COLO668 (cell line): ENCODE measurements at regions not wholly inside any gene's neighbourhood (a gene's known extent, or its start where the extent isn't known, plus 50 kb on each side); places are given as distances from the start of the nearest gene placed in this dataset.
A peak's percentile ranks its signal among the peaks of the same experiment; 100 is the strongest.

Experiments
- DNase-seq: peaks from one replicate; lab custom pipeline; 2025; ENCODE audit not compliant: unreplicated experiment; lab: John Stamatoyannopoulos, UW

DNA sequence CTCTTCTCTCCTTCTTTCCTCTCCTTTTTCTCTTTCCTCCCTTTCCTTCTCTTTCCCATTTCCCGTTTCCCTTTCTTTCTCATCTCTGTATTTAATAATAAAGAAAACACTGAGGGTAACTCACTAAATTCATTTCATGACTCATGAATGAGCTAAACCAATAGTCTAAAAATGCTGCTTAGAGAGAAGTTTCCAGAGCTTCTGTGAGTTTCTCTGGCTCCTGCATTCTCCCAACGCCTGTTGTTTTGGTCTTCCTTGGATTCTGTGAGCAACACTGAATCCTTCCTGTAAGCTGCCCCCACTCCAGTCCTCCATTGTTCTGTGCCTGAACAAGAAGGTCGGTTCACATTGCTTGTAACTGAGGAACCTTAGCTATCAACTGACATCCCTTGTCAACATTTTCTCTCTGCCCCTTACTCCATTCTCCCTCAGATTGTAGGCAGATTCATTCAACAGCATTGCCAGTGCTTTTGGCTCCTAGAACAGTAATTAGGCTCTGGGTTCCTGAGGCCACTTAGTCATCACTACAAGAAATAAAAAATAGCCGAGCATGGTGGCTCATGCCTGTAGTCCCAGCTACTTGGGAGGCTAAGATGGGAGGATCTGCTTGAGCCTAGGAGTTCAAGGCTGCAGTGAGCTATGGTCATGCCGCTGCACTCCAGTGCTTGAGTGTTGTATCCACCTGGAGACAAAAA lies 237.7 kb upstream of the KLF4 start:
- no peak for DNase-seq

GRCh38 chr9:107723015-107723414 lies 233.4 kb upstream of the KLF4 start:
- no peak for DNase-seq

- DNase-seq, result no peak
Measured at GRCh38 chr9:107721705-107722245, 232.2 kb upstream of the KLF4 start.

GRCh38 chr9:107720501-107720900 lies 230.9 kb upstream of the KLF4 start:
- no peak for DNase-seq

DNA sequence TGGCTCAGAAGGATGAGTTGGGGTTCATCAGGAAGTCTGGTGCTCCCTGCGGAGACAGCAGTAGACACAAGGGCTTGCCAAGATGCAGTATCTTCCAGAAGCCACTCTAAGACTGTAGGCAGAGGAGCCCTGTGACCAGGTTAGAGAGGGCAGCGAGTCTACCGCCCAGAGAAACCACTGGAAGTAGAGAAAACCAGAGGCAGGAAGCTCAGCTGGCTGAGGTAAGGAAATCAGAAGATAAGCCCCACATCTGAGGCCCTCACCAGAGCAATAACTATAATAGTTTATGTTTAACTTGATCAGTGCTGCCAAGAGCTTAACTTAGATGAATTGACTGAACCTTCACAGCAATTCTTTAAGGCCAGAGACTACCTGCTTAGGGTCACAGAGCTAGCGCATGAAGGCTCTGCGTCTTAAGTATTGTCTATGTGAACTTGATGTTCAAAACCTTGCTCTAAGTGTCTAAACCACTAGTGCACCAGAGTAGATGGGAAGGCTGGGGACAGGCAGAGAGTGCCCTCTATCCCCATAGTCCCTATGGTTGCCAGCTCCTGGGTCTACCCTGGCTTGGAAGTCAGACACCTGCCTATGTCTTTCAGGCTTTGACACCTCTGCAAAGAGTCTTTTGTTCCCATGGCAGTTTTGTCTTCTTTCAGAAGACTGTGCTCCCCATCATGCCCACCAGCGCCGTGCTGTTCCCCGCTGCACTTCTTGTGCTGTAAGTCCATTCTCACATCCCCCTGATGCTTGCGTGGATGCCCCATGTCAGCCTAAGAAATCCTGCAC lies 228.2 kb upstream of the KLF4 start:
- DNase-seq, result no peak

DNA sequence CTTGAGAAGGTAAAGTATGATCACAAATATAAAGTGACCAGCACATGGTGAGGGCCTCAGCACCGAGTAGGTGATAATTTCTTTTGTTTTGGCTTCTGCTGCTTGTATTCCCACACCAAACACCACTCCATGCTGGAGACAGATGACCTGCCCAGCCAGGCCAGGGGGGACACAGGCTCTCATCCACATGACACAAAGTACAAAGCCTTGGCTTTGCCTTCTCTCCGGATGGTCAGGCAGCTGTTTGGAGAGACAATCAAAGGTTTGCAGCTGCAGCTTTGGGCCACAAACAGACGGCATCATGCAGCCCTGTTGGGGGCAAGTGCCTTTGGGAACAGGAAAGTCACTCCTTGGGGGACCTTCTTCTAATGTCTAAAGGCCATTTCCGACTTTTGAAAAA lies 226.2 kb upstream of the KLF4 start:
- DNase-seq, result no peak

DNA sequence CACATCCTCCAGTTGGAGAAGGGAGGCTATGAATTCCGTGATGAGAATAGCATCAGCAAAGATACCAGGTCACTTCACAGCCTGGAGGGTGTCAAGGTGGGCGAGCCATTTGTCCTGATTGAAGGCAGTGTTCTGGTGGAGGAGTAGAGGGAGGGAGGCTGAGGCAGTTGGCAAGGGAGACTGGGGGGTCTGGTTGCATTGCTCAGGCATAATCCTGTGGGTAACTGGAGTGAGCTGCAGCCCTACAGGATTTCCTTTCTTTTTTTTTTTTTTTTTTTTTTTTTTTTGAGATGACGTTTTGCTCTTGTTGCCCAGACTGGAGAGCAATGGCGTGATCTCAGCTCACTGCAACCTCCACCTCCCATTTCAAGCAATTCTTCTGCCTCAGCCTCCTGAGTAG lies 223.9 kb upstream of the KLF4 start:
- no peak for DNase-seq

DNA sequence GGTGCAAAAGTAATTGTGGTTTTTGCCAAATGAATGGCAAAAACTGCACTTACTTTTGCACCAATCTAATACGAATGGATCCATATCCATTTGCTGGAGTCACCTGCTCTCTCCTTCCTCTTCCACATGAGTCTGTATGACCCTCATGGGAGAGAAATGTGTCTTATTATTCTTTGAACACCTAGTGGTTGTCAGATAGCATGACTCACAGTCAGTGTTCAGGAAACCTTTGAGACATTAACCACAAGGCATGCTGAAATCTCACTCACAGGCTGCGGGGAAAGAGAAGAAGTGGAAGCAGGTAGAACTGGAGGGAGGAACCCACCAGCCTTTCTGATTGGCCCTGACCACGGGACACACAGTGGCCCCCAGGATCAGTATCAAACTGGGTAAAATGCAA lies 222.8 kb upstream of the KLF4 start:
- no peak for DNase-seq

DNA sequence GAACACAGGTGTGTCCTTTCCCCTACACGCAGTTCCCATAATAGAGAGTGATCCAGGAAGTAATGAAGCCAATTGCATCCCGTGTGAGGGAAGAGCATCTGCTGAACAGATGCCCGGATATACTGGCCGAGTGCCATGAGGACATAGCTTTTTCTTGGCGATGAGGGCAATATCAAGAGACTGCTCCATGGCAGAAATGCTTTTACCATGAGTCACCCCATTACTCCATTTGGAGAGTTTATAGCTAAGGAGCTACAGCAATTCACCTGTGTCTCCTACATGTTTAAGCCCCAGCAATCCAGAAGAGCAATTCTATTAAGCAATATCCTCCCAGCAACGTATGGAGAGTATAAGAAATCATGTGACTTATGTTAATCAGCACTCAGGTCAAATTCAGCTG lies 222.0 kb upstream of the KLF4 start:
- DNase-seq, result peak; percentile 65

GRCh38 chr9:107710953-107711352 lies 221.4 kb upstream of the KLF4 start:
- no peak for DNase-seq

- no peak for DNase-seq
Measured at GRCh38 chr9:107710546-107710945, 221.0 kb upstream of the KLF4 start.

- no peak for DNase-seq
Measured at GRCh38 chr9:107708791-107709190, 219.2 kb upstream of the KLF4 start.

- no peak for DNase-seq
Measured at GRCh38 chr9:107707915-107708441, 218.4 kb upstream of the KLF4 start.

GRCh38 chr9:107707428-107707837 lies 217.9 kb upstream of the KLF4 start:
- DNase-seq, result no peak

DNA sequence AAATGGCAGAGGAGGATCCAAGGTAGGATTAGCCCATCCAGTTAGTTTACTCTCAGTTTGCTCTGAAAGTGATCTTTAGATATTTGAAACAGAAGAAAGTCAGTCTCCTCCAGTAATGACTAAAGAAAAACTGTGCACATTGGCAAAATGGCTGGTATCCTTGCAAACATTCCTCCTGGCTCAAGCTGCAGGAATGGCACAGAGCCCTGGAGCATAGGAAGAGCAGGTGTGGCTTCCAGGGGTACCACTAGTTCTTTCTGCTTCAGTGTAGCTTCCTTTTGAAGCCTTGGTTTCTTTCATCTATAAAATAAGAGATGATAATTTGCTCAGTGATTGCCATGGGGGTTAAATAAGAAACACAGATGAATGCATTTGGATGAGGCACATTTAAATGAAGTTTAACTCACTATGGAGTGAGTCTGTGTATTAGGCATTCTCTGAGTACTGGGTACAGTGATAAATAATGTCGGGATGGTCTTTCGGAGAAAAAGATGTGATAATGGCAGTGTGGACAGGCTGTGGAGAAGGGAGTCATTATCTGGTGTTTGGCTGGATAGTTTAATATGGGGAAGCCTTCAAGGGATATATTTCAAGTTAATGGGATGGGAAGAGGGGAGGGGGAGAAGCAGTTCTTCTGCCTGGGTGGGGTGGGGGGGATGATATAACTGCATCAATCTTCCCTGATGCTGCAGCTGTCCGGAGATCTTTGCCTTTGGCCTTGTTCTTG lies 217.3 kb upstream of the KLF4 start:
- DNase-seq, result no peak

GRCh38 chr9:107705521-107705920 lies 216.0 kb upstream of the KLF4 start:
- DNase-seq, result no peak

- no peak for DNase-seq
Measured at GRCh38 chr9:107704774-107705173, 215.2 kb upstream of the KLF4 start.

DNA sequence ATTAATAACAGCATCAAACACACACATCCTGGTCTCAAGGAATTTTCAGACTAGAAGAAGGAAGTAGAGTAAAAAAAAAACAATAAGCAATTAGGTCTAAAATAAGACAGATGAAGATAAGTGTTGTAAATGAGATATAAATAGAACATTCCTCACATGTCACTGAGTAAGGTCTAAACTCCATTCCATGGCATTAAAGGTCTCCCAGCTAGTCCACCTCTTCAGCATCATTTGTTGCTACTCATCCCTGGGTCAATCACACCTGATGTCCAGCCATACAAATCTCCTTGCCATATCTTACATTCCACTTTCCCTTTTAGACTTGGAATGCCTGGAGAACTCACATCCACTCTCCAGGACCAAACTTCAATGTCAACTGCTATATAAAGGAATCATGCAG lies 214.1 kb upstream of the KLF4 start:
- no peak for DNase-seq

DNA sequence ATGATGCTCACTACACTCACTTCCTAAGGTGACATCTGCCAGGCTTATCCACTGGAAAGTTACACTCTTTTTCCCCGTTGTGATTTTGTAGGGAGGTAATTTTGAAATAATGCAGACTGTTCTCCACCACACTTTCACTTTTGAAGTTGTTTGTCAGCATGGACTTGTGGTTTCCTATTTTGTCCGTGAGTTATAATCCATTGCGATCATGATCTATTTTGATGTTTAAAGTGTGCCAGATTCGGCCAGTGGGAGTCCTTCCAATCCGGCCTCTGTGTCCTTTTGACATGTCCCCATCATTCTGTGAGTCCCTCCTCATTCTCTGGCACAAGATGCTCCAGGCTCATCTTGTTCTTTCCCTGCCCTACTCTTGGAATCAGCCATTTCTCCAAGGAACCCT lies 211.3 kb upstream of the KLF4 start:
- DNase-seq, result no peak

DNA sequence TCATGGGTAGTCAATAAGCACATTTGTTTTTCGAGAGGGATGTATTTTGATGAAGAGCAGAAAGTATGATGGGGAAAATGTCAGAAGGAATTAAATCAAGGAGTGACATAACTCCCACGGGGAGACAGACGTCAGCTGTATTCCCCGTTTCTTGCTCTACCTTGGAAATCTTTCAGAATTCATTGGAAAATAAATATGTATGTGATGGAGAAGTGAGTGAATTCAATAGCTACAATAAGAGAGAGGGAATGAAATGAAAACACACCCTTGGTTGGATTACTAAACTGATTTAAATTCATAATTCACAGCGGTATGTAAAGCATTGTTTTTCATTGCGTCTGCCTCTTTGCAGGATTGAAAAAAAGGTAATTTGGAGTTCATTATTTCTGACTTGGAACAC lies 209.7 kb upstream of the KLF4 start:
- DNase-seq, result no peak

GRCh38 chr9:107698779-107699178 lies 209.2 kb upstream of the KLF4 start:
- no peak for DNase-seq

- DNase-seq, result no peak
Measured at GRCh38 chr9:107696302-107696701, 206.7 kb upstream of the KLF4 start.
